ENCODE measurements at regions not wholly inside any gene's neighbourhood (a gene's known extent, or its start where the extent isn't known, plus 50 kb on each side); places are given as distances from the start of the nearest gene placed in this dataset.
"Not testable (repeated sequence)": the region's sequence is repeated elsewhere in the genome, so short reads cannot be mapped to it uniquely, and the experiment has no call there.

- no peak for DNase-seq
Measured at GRCh38 chr14:81584495-81584894, 50.8 kb upstream of the SEL1L start.

GRCh38 chr14:81589381-81590065 is 55.9 kb upstream of the SEL1L start:
- DNase-seq = no peak

- no peak for DNase-seq
Measured at GRCh38 chr14:81591266-81591665, 57.6 kb upstream of the SEL1L start.

GRCh38 chr14:81594012-81594411 is 60.4 kb upstream of the SEL1L start:
- DNase-seq = no peak

GRCh38 chr14:81605660-81606059 is 72.0 kb upstream of the SEL1L start:
- no peak for DNase-seq

- DNase-seq = no peak
Measured at GRCh38 chr14:81613341-81614045, 79.8 kb upstream of the SEL1L start.

GRCh38 chr14:81614302-81614701 is 80.6 kb upstream of the SEL1L start:
- DNase-seq = not testable (repeated sequence)

- DNase-seq = no peak
Measured at GRCh38 chr14:81618695-81619094, 85.0 kb upstream of the SEL1L start.

- no peak for DNase-seq
Measured at GRCh38 chr14:81619816-81620215, 86.2 kb upstream of the SEL1L start.

- not testable (repeated sequence) for DNase-seq
Measured at GRCh38 chr14:81623771-81624396, 90.2 kb upstream of the SEL1L start.

GRCh38 chr14:81625343-81625742 is 91.7 kb upstream of the SEL1L start:
- no peak for DNase-seq

GRCh38 chr14:81632157-81632556 is 98.5 kb upstream of the SEL1L start:
- no peak for DNase-seq

GRCh38 chr14:81633496-81633895 is 99.8 kb upstream of the SEL1L start:
- DNase-seq = no peak

- DNase-seq = no peak
Measured at GRCh38 chr14:81637639-81638038, 104.0 kb upstream of the SEL1L start.

GRCh38 chr14:81638656-81639280 is 105.1 kb upstream of the SEL1L start:
- DNase-seq = no peak

- no peak for DNase-seq
Measured at GRCh38 chr14:81653626-81654025, 120.0 kb upstream of the SEL1L start.

- no peak for DNase-seq
Measured at GRCh38 chr14:81655423-81656314, 122.0 kb upstream of the SEL1L start.

GRCh38 chr14:81656811-81657210 is 123.2 kb upstream of the SEL1L start:
- no peak for DNase-seq

GRCh38 chr14:81662066-81662465 is 128.4 kb upstream of the SEL1L start:
- no peak for DNase-seq

GRCh38 chr14:81662570-81663197 is 129.0 kb upstream of the SEL1L start:
- DNase-seq = no peak

GRCh38 chr14:81668626-81669274 is 135.1 kb upstream of the SEL1L start:
- no peak for DNase-seq

GRCh38 chr14:81669308-81669707 is 135.7 kb upstream of the SEL1L start:
- DNase-seq = no peak

Data from CD4-positive, alpha-beta T cell treated with Interleukin-1 beta for 1 hour (primary cell).